ENCODE measurements at regions not wholly inside any gene's neighbourhood (a gene's known extent, or its start where the extent isn't known, plus 50 kb on each side); places are given as distances from the start of the nearest gene placed in this dataset.
"Not testable (repeated sequence)": the region's sequence is repeated elsewhere in the genome, so short reads cannot be mapped to it uniquely, and the experiment has no call there.

DNA sequence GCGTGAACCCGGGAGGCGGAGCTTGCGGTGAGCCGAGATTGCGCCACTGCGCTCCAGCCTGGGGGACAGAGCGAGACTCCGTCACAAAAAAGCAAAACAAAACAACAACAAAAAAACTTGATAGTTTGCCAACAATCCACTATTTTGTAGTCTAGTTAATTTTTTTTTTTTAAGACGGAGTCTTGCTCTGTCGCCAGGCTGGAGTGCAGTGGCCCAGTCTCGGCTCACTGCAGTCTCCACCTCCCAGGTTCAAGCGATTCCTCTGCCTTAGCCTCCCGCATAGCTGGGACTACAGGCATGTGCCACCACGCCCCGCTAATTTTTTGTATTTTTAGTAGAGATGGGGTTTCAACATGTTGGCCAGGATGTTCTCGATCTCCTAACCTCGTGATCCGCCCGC, 71.2 kb upstream of the ACBD5 start:
- H3K4me3 ChIP-seq (ENCODE audit: low read length); ATAC-seq; intact Hi-C loops (cut with DNase I); H3K9me3 ChIP-seq (ENCODE audit: control insufficient read depth, low read length); H3K27ac ChIP-seq (ENCODE audit: low read length); DNase-seq; H3K4me1 ChIP-seq (ENCODE audit: control insufficient read depth, insufficient read depth, low read length); H3K27me3 ChIP-seq (ENCODE audit: control insufficient read depth, insufficient read depth): not testable (repeated sequence)
- WGBS, result 97% methylated on average over 20 of the region's 20 CpGs

GRCh38 chr10:27298522-27298850, 57.9 kb upstream of the ACBD5 start:
- ATAC-seq; H3K9me3 ChIP-seq (ENCODE audit: control insufficient read depth, low read length); intact Hi-C loops (cut with DNase I); H3K27me3 ChIP-seq (ENCODE audit: control insufficient read depth, insufficient read depth); H3K4me3 ChIP-seq (ENCODE audit: low read length); H3K4me1 ChIP-seq (ENCODE audit: control insufficient read depth, insufficient read depth, low read length); H3K27ac ChIP-seq (ENCODE audit: low read length): not testable (repeated sequence)
- 63% methylated on average over 4 of the region's 4 CpGs for WGBS
- DNase-seq, result peak; percentile 19 to 59 (median 55)

GRCh38 chr10:27297844-27298521, 57.4 kb upstream of the ACBD5 start:
- DNase-seq (no peak), ATAC-seq (no peak)
- WGBS, result 71% methylated on average over 6 of the region's 6 CpGs
- Histone ChIP-seq H3K27ac (ENCODE audit: low read length) (no peak overlapping the region), H3K4me3 (ENCODE audit: low read length) (no peak overlapping the region), H3K9me3 (ENCODE audit: control insufficient read depth, low read length) (no peaks in the 10 kb centered on the region), H3K27me3 (ENCODE audit: control insufficient read depth, insufficient read depth) (no peaks in the 10 kb centered on the region), H3K4me1 (ENCODE audit: control insufficient read depth, insufficient read depth, low read length) (no peaks in the 10 kb centered on the region)
- intact Hi-C loops (cut with DNase I), result no loop called here

DNA sequence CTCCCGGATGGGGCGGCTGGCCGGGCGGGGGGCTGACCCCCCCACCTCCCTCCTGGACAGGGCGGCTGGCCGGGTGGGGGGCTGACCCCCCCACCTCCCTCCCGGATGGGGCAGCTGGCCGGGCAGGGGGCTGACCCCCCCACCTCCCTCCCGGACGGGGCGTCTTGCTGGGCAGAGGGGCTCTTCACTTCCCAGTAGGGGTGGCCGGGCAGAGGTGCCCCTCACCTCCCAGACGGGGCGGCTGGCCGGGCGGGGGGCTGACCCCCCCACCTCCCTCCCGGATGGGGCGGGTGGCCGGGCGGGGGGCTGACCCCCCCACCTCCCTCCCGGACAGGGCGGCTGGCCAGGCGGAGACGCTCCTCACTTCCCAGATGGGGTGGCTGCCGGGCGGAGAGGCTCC, 55.7 kb upstream of the ACBD5 start:
- intact Hi-C loops (cut with DNase I); H3K4me3 ChIP-seq (ENCODE audit: low read length); H3K4me1 ChIP-seq (ENCODE audit: control insufficient read depth, insufficient read depth, low read length); H3K27me3 ChIP-seq (ENCODE audit: control insufficient read depth, insufficient read depth); H3K27ac ChIP-seq (ENCODE audit: low read length); H3K9me3 ChIP-seq (ENCODE audit: control insufficient read depth, low read length); ATAC-seq: not testable (repeated sequence)
- peak in 1 of 3 donors; percentile 54 for DNase-seq
- 94% methylated on average over 22 of the region's 26 CpGs for WGBS

DNA sequence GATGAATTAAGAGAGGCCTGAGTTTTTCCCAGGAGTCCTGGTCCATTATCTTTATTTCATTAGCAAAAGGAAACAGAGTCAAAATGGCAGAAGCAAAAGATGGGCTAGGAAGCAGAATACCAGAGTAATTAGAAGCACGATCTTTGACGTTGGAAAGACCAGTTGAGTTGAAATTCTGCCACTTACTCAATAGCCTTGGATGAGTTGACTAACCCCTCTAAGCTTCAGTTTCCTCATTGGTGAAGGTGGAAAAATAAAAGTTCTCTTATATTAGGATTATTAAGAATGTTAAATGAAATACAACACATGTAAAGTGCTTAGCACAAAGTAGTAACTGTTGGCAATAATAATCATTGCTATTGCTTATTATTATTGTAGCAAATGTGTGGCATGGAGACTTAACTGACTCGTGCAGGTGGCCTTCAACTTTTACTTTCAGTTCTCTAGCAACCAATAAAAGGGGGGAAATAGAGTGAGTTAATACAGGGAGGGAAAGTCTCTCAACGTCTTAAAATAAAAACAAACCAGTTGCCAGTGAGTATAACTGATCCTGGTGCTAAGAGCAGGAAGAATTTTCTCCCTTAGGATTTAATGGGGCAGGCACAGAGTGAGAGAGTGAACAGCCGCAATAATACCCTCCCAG, 50.8 kb upstream of the ACBD5 start:
- intact Hi-C loops (cut with DNase I); H3K4me3 ChIP-seq (ENCODE audit: low read length): not testable (repeated sequence)
- WGBS, result 59% methylated on average over 5 of the region's 5 CpGs

More for the DNA sequence above, 50.8 kb upstream of the ACBD5 start:
- not testable (repeated sequence) for H3K4me1 ChIP-seq (ENCODE audit: control insufficient read depth, insufficient read depth, low read length); ATAC-seq; H3K9me3 ChIP-seq (ENCODE audit: control insufficient read depth, low read length); H3K27ac ChIP-seq (ENCODE audit: low read length); DNase-seq; H3K27me3 ChIP-seq (ENCODE audit: control insufficient read depth, insufficient read depth)
